H9 (cell line): ENCODE measurements at regions not wholly inside any gene's neighbourhood (a gene's known extent, or its start where the extent isn't known, plus 50 kb on each side); places are given as distances from the start of the nearest gene placed in this dataset.

ENCODE experiments used
- DNase-seq: peaks from one replicate; pipeline ENCODE4 v3.0.0-alpha.2; 2017
- H2AFZ ChIP-seq: one replicate; pipeline ENCODE4 v1.6.1; 2013; ENCODE audit warnings: mild to moderate bottlenecking, low read length, control low read depth, moderate library complexity
- H2AK5ac ChIP-seq: 2 replicates; pipeline ENCODE4 v1.6.1; 2013; ENCODE audit warnings: low read length, control low read depth, mixed read lengths; ENCODE audit not compliant: insufficient read length
- H2BK120ac ChIP-seq: one replicate; pipeline ENCODE4 v1.6.1; 2013; ENCODE audit warnings: low read depth, mild to moderate bottlenecking, low read length, control low read depth, inconsistent platforms; ENCODE audit not compliant: poor library complexity, severe bottlenecking
- H2BK12ac ChIP-seq: 2 replicates; pipeline ENCODE4 v1.6.1; 2013; ENCODE audit warnings: low read length, control low read depth, mixed read lengths, low read depth; ENCODE audit not compliant: insufficient read length
- H2BK15ac ChIP-seq: 2 replicates; pipeline ENCODE4 v1.6.1; 2013; ENCODE audit warnings: low read depth, low read length, control low read depth
- H2BK20ac ChIP-seq: one replicate; pipeline ENCODE4 v1.6.1; 2013; ENCODE audit warnings: low read depth, mild to moderate bottlenecking, low read length, control low read depth, inconsistent platforms; ENCODE audit not compliant: poor library complexity, severe bottlenecking
- H2BK5ac ChIP-seq: 2 replicates; pipeline ENCODE4 v1.6.1; 2013; ENCODE audit warnings: low read length, control low read depth, mixed read lengths; ENCODE audit not compliant: insufficient read length
- H3K14ac ChIP-seq: 2 replicates; pipeline ENCODE4 v1.6.1; 2013; ENCODE audit warnings: low read length, control low read depth; ENCODE audit not compliant: insufficient read depth
- H3K18ac ChIP-seq: 2 replicates; pipeline ENCODE4 v1.6.1; 2013; ENCODE audit warnings: low read depth, mild to moderate bottlenecking, mixed read lengths, low read length, control low read depth; ENCODE audit not compliant: insufficient read length
- H3K23ac ChIP-seq: 2 replicates; pipeline ENCODE4 v1.6.1; 2013; ENCODE audit warnings: low read length, control low read depth, mixed read lengths, low read depth; ENCODE audit not compliant: insufficient read length
- H3K23me2 ChIP-seq: 2 replicates; pipeline ENCODE4 v1.6.1; 2013; ENCODE audit warnings: low read depth, mild to moderate bottlenecking, mixed read lengths, low read length, control low read depth; ENCODE audit not compliant: insufficient read length, poor library complexity, severe bottlenecking
- H3K27ac ChIP-seq: 2 replicates; pipeline ENCODE4 v1.5.1; 2013; ENCODE audit warnings: low read length, control low read depth, mixed read lengths, low read depth; ENCODE audit not compliant: insufficient read length
- H3K27me3 ChIP-seq: 2 replicates; pipeline ENCODE4 v1.6.1; 2013; ENCODE audit warnings: low read length, control low read depth, inconsistent platforms; ENCODE audit not compliant: insufficient read depth
- H3K4ac ChIP-seq: 2 replicates; pipeline ENCODE4 v1.6.1; 2013; ENCODE audit warnings: low read depth, mild to moderate bottlenecking, control low read depth, inconsistent platforms, low read length, moderate library complexity
- H3K4me1 ChIP-seq: 2 replicates; pipeline ENCODE4 v1.6.1; 2013; ENCODE audit warnings: low read length, control low read depth, inconsistent platforms; ENCODE audit not compliant: insufficient read depth
- H3K4me2 ChIP-seq: 2 replicates; pipeline ENCODE4 v1.6.1; 2013; ENCODE audit warnings: low read length, control low read depth, mixed read lengths; ENCODE audit not compliant: insufficient read length, insufficient read depth
- H3K56ac ChIP-seq: 2 replicates; pipeline ENCODE4 v1.6.1; 2013; ENCODE audit warnings: low read depth, mild to moderate bottlenecking, mixed read lengths, low read length, control low read depth; ENCODE audit not compliant: insufficient read length
- H3K79me1 ChIP-seq: 2 replicates; pipeline ENCODE4 v1.6.1; 2013; ENCODE audit warnings: low read depth, mild to moderate bottlenecking, moderate library complexity, low read length, control low read depth, inconsistent platforms; ENCODE audit not compliant: insufficient read depth, poor library complexity, severe bottlenecking
- H3K79me2 ChIP-seq: 2 replicates; pipeline ENCODE4 v1.6.1; 2013; ENCODE audit warnings: low read length, control low read depth, inconsistent platforms; ENCODE audit not compliant: insufficient read depth
- H3K9ac ChIP-seq: 2 replicates; pipeline ENCODE4 v1.6.1; 2013; ENCODE audit warnings: low read length, control low read depth, mixed read lengths; ENCODE audit not compliant: insufficient read length; ENCODE audit errors: extremely low read depth
- H3K9me3 ChIP-seq: one replicate; pipeline ENCODE4 v1.6.1; 2013; ENCODE audit warnings: low read depth, low read length, inconsistent platforms; ENCODE audit not compliant: control insufficient read depth
- H3T11ph ChIP-seq: one replicate; pipeline ENCODE4 v1.6.1; 2013; ENCODE audit warnings: mild to moderate bottlenecking, low read length, control low read depth, inconsistent platforms
- H4K20me1 ChIP-seq: one replicate; pipeline ENCODE4 v1.6.1; 2013; ENCODE audit not compliant: control insufficient read depth, insufficient read length, insufficient read depth
- H4K5ac ChIP-seq: 2 replicates; pipeline ENCODE4 v1.6.1; 2013; ENCODE audit warnings: low read depth, mild to moderate bottlenecking, mixed read lengths, low read length, control low read depth; ENCODE audit not compliant: insufficient read length
- H4K8ac ChIP-seq: replicated peaks from 2 replicates; pipeline ENCODE4 v1.6.1; 2013; ENCODE audit warnings: low read length, control low read depth, mixed read lengths, low read depth; ENCODE audit not compliant: insufficient read length
- H4K91ac ChIP-seq: 2 replicates; pipeline ENCODE4 v1.6.1; 2013; ENCODE audit warnings: low read depth, mild to moderate bottlenecking, moderate library complexity, mixed read lengths, low read length, control low read depth; ENCODE audit not compliant: insufficient read length
- H3K27ac Mint-ChIP-seq, 3 experiments: 2 replicates in 2 of 3; 3 replicates in 1 of 3; pipeline ENCODE4 v1.8.0; 2020 to 2021; ENCODE audit warnings: mixed read lengths in 3 of 3, mild to moderate bottlenecking in 1 of 3, moderate library complexity in 1 of 3
- H3K27me3 Mint-ChIP-seq: 2 replicates; pipeline ENCODE4 v1.8.0; 2021; ENCODE audit warnings: low read depth, mild to moderate bottlenecking, moderate library complexity, mixed read lengths
- H3K36me3 Mint-ChIP-seq, 3 experiments: 2 replicates in 2 of 3; 3 replicates in 1 of 3; pipeline ENCODE4 v1.8.0; 2020 to 2021; ENCODE audit warnings: low read depth in 3 of 3, mixed read lengths in 3 of 3; ENCODE audit not compliant: insufficient read depth in 1 of 3
- H3K4me1 Mint-ChIP-seq, 2 experiments: 2 replicates each; pipeline ENCODE4 v1.8.0; 2020; ENCODE audit warnings: mixed read lengths in 2 of 2
- H3K4me3 Mint-ChIP-seq, 2 experiments: 2 replicates in 1 of 2; 3 replicates in 1 of 2; pipeline ENCODE4 v1.8.0; 2020 to 2021; ENCODE audit warnings: mild to moderate bottlenecking in 2 of 2, mixed read lengths in 2 of 2, moderate library complexity in 1 of 2
- H3K9me3 Mint-ChIP-seq, 2 experiments: 2 replicates in 1 of 2; 3 replicates in 1 of 2; pipeline ENCODE4 v1.8.0; 2020; ENCODE audit warnings: mild to moderate bottlenecking in 2 of 2, mixed read lengths in 2 of 2, moderate library complexity in 1 of 2
- CTCF ChIP-seq: fragments of 200-600 bp; sonication (generic); conservative IDR thresholded peaks from 3 replicates; pipeline ENCODE4 v1.8.0; 2021; ENCODE audit warnings: antibody characterized with exemption, mild to moderate bottlenecking
- WGBS: extraction: QIAGEN DNeasy Blood & Tissue Kit; methylation state at CpG from one replicate; pipeline ENCODE4 v1.1.7; 2013; ENCODE audit warnings: missing lambda C conversion rate, low lambda C conversion rate, mixed read lengths; ENCODE audit not compliant: insufficient read length; ENCODE audit errors: extremely low coverage; 5-methylcytosine and 5-hydroxymethylcytosine counted together

GRCh38 chr5:93048858-93049257 is 532.2 kb downstream of the NR2F1-AS1 start:
- no peak overlapping the region for H4K91ac ChIP-seq
- no peaks in the 10 kb centered on the region for H4K20me1 ChIP-seq
- H3K18ac ChIP-seq, result no peak overlapping the region
- Mint-ChIP-seq H3K27me3 (no peaks in the 10 kb centered on the region), H3K9me3 (no peaks in the 10 kb centered on the region), H3K4me3 (no peak overlapping the region), H3K27ac (no peak overlapping the region), H3K4me1 (no peaks in the 10 kb centered on the region), H3K36me3 (no peaks in the 10 kb centered on the region)
- TF ChIP-seq CTCF, result no peak
- no peak overlapping the region for H4K5ac ChIP-seq
- H3K4me1 ChIP-seq, result no peaks in the 10 kb centered on the region
- no peak overlapping the region for H2BK120ac ChIP-seq
- no peaks in the 10 kb centered on the region for H3K9me3 ChIP-seq
- no peaks in the 10 kb centered on the region for H3K23me2 ChIP-seq
- H3K56ac ChIP-seq, result no peak overlapping the region
- H3K79me2 ChIP-seq, result no peaks in the 10 kb centered on the region
- H3K27ac ChIP-seq, result no peak overlapping the region
- no peak overlapping the region for H3K14ac ChIP-seq
- no peak overlapping the region for H2BK5ac ChIP-seq
- H4K8ac ChIP-seq, result no peak overlapping the region
- no peak overlapping the region for H2AFZ ChIP-seq
- H3K27me3 ChIP-seq, result no peaks in the 10 kb centered on the region
- no peak overlapping the region for H3K23ac ChIP-seq
- no CpG with 5 or more reads among the region's 2 CpGs for WGBS
- H3K9ac ChIP-seq, result no peak overlapping the region
- no peaks in the 10 kb centered on the region for H3K79me1 ChIP-seq
- no peak overlapping the region for H2BK15ac ChIP-seq
- H2BK20ac ChIP-seq, result no peak overlapping the region
- no peak overlapping the region for H3K4me2 ChIP-seq
- H2BK12ac ChIP-seq, result no peak overlapping the region
- no peak overlapping the region for H2AK5ac ChIP-seq
- DNase-seq, result no peak
- H3K4ac ChIP-seq, result no peak overlapping the region
- H3T11ph ChIP-seq, result no peak overlapping the region
